AG08396 (cell line): ENCODE measurements at regions not wholly inside any gene's neighbourhood (a gene's known extent, or its start where the extent isn't known, plus 50 kb on each side); places are given as distances from the start of the nearest gene placed in this dataset.
"Not testable (repeated sequence)": the region's sequence is repeated elsewhere in the genome, so short reads cannot be mapped to it uniquely, and the experiment has no call there.

ENCODE experiments used
- DNase-seq: peaks from one replicate; pipeline ENCODE4 v3.0.0; 2012; ENCODE audit warnings: low spot score, mixed read lengths

GRCh38 chr1:117707371-117707770 lies 101.5 kb downstream of the TENT5C start:
- no peak for DNase-seq

GRCh38 chr1:117708323-117709248 lies 102.7 kb downstream of the TENT5C start:
- no peak for DNase-seq

- DNase-seq = no peak
These were observed 103.4 kb downstream of the TENT5C start for GRCh38 chr1:117709249-117709691.

DNA sequence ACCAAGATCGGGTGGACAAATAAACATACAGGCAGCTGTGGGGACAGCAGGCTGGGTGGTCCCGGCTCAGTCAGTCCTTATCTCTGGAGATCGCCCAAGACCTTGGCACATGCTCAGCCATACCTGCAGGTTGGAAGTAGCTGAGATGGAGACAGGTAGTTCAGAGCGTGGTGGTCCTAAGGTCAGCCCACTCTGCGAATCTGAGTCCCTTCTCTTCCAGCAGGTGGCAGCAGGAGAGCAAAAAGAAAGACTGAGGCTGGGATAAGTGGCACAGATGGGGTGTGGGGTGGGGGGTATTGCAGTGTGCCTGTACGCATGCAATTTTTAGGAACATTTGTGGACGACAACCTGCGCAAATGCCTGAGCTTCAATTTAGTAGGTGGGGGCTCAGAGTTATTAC lies 104.9 kb downstream of the TENT5C start:
- DNase-seq = no peak

DNA sequence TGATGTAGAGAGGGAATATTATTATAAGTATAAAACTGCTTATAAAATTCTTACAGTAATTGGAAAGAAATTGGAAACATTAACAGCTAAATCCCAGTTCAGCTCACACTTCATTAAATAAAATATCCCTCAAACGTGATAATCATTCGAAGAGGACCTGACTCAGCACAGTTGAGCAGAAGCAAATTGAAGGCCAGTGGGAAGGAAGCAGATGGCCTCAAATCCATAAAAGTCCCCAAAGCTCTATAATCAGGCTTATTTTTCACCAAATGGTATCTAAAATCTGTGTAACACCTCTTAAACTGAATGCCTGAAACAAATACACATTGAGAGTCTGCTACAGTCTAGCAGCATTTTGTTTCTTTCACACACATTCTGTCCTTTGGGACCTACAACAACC lies 106.8 kb downstream of the TENT5C start:
- DNase-seq = no peak

DNA sequence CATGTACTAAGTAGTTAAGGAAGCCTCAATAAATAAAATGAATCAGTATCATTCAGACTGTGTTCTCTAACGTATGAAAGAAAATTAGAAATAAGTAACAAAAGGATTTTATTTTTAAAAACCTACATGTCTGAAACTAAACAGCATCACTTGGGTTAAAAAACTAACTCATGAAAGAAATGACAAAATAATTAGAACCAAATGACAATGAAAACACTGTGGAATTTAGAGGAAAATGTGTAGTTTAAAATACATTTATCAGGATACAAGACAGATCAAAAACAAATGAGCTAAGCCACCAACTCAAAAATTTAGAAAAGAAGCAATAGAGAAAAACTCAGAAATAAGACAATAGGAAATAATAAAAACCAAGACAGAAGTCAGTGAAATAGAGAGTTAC lies 108.7 kb downstream of the TENT5C start:
- no peak for DNase-seq

DNA sequence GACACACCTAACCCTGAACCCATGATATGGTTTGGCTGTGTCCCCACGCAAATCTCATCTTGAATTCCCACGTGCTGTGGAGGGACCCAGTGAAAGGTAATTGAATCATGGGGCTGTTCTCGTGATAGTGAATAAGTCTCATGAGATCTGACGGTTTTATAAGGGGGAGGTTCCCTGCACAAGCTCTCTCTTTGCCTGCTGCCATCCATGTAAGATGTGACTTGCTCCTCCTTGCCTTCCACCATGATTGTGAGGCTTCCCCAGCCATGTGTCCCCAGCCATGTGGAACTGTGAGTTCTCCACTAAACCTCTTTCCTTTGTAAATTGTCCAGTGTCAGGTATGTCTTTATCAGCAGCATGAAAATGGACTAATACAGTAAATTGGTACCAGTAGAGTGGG lies 110.2 kb downstream of the TENT5C start:
- not testable (repeated sequence) for DNase-seq

GRCh38 chr1:117717980-117718379 lies 112.1 kb downstream of the TENT5C start:
- not testable (repeated sequence) for DNase-seq

DNA sequence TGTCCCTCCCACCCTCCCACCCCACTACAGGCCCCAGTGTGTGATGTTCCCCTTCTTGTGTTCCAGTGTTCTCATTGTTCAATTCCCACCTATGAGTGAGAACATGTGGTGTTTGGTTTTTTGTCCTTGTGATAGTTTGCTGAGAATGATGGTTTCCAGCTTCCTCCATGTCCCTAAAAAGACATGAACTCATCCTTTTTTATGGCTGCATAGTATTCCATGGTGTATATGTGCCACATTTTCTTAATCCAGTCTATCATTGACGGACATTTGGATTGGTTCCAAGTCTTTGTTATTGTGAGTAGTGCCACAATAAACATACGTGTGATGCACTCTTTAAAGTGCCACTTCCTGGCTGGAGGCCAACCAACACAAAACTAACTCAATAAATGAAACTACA lies 112.7 kb downstream of the TENT5C start:
- DNase-seq = not testable (repeated sequence)

GRCh38 chr1:117719004-117719403 lies 113.2 kb downstream of the TENT5C start:
- no peak for DNase-seq

DNA sequence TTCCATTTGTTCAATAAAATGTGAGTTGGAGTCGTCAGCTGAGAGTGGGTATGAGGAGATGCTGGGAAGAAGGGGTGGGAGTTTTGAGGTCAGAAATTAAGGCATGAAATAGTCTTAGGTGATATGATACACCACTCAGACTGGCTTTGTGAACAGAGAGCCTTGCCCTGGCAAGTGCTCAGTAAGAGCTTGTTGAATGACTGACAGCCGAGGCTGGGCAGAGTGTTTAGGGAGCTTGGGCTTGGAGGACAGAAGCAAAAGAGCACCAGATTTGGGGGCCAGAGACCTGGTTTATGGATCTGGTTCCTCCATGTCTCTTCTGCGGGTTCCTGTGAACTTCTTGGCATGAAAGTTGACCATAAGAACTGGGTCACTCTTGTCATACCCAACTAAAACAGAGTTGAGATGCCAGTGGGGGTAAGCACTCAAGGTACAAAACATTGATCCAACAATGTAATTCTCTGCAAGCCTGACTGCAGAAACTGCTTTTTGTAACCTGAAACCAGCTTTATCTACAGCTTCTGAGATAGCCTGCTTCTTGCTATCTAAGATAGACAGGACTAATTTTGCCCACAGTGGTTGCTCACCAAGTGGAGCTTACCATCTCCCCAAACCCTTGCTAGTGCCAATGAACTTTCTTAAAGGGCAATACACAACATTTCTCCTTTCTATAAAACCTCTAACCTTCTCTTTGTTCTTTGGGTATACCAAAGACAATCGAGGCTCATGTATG lies 126.4 kb downstream of the TENT5C start:
- DNase-seq = no peak

DNA sequence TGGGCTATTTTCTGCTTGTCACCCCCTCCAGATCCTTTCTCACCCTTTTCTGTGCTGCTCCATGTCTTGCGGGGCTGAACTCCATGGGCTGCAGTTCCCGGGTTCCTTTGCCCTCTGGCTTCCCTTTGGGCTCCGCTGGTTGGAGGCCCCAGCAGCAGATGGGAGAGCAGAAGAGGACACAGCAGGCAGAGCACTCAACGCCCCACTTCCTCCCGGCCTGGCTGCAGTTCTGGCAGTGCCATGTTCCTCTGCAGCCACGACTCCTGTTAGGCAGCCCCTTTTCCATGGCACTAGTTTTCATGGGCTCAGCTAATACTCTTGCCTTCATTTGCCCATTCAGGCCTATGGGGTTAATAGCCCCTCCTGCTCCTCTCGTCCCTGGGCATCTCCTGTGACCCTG lies 127.1 kb downstream of the TENT5C start:
- no peak for DNase-seq

- no peak for DNase-seq
These were observed 128.6 kb downstream of the TENT5C start for GRCh38 chr1:117734403-117734802.

DNA sequence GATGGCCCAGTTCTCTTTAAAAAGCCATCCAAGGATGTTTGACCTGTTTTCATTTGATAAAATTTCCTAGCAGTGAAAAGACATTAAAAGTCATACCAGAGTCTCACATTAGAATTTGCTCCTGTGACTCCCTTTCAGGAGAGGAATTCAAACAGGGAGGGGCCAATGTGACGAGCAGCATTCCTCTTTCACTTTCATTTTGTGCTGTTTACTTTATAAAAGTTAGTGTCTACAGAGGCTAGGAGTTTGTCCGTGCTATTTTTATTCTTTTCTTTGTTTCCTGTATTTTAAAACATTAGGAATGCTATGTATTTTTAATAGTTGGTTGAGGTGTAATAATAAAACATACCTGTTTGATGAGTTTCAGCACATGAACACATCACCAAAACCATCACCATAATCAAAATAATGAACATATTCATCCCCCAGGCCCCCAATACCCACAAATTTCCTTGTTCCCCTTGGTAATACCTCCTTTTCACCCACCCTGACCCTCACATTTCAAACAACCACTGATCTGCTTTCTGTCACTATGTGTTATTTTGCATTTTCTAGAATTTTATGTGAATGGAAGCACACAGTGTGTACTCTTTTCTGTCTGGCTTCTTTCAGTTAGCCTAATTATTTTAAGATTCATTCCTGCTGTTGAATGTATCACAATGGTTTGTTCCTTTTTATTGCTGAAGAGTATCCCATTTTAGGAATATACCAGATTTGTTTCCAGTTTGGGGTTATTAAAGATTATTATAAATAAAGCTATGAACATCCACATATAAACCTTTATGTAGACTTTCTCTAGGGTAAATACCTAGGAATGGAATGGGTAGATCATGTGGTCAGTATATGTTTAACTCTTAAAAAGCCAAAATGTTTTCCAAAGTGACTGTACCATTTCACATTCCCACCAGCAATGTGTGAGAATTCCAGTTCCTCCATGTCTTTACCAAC lies 129.5 kb downstream of the TENT5C start:
- DNase-seq = peak; percentile 70

DNA sequence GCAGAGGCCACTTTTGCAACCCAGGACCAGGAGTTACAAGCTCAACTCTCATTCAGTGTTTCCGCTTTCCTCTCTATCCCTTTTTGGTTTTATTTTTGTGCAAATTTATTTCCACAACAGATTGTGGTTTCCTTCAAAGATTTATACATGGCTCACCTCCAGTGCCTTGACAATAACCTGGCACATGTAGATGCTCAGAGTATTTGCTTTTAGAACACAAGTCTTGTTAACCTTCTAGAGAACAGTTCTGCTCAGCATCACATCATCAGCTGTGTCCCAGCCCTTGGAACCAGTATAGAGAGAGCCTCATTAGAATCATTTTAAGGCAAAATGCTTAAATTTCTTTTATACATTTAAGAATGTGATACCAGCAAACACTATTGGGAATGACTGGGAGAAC lies 133.7 kb downstream of the TENT5C start:
- DNase-seq = no peak

GRCh38 chr1:117740496-117740895 lies 134.6 kb downstream of the TENT5C start:
- no peak for DNase-seq

- DNase-seq = not testable (repeated sequence)
These were observed 140.7 kb downstream of the TENT5C start for GRCh38 chr1:117746565-117746964.

- DNase-seq = no peak
These were observed 141.8 kb downstream of the TENT5C start for GRCh38 chr1:117747605-117748004.

GRCh38 chr1:117751321-117751720 lies 145.5 kb downstream of the TENT5C start:
- DNase-seq = no peak

DNA sequence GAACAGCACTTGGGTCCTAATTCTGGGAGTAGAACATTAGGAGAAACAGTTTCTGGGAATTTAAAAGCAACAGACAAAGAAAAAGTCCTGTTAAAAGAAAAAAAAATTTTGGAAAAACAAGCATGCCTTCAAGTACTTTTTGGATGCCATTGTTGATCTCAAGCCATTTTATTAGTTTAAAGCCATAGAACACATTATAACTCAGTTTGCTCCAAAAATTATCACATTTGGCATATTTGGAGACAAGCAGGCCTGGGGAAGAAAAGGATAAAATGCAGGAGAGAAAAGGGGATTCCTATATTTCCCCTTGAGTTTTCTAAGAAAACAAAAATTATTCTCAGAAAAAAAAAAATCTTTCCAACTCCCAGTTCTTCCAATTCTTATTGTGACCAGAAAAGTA lies 146.8 kb downstream of the TENT5C start:
- no peak for DNase-seq

DNA sequence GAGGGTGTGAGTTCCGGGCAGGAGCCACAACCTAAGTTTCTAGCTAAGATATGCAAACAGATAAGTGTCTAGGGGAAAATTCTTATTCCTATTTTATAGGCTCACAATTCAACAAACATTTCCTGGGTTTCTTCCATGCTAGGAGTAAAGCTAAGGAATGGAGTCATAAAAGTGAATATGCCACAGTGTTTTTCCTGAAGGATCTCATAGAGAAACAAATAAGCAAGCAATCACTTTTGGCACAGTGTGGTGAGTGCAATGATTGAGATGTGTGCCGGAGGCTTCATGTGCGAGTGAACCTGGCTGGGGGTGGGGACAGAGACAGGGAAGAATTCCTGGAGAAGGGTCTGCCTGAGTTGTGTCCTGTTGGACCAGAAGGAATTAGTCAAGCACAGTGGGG lies 147.4 kb downstream of the TENT5C start:
- no peak for DNase-seq

GRCh38 chr1:117753652-117754051 lies 147.8 kb downstream of the TENT5C start:
- DNase-seq = no peak
